GM18511 (cell line): ENCODE measurements at regions not wholly inside any gene's neighbourhood (a gene's known extent, or its start where the extent isn't known, plus 50 kb on each side); places are given as distances from the start of the nearest gene placed in this dataset.
"Not testable (repeated sequence)": the region's sequence is repeated elsewhere in the genome, so short reads cannot be mapped to it uniquely, and the experiment has no call there.

Experiments used
- ATAC-seq: cut with Tn5 transposase; IDR thresholded peaks from one replicate; pipeline ENCODE4 v1.9.1; 2021; ENCODE audit warnings: mild to moderate bottlenecking, moderate library complexity; ENCODE audit not compliant: unreplicated experiment

GRCh38 chr21:28714777-28715464, 277.8 kb downstream of the LTN1 start:
- ATAC-seq, result no peak

- ATAC-seq, result no peak
Observed at GRCh38 chr21:28712411-28712810, 280.3 kb downstream of the LTN1 start.

GRCh38 chr21:28705616-28706015, 287.1 kb downstream of the LTN1 start:
- no peak for ATAC-seq

- ATAC-seq, result no peak
Observed at GRCh38 chr21:28704746-28705145, 287.9 kb downstream of the LTN1 start.

GRCh38 chr21:28703861-28704260, 288.8 kb downstream of the LTN1 start:
- no peak for ATAC-seq

GRCh38 chr21:28699596-28700259, 292.9 kb downstream of the LTN1 start:
- no peak for ATAC-seq

GRCh38 chr21:28699186-28699585, 293.5 kb downstream of the LTN1 start:
- no peak for ATAC-seq

- no peak for ATAC-seq
Observed at GRCh38 chr21:28696844-28697410, 295.8 kb downstream of the LTN1 start.

- ATAC-seq, result no peak
Observed at GRCh38 chr21:28693476-28693875, 299.2 kb downstream of the LTN1 start.

GRCh38 chr21:28690196-28690595, 302.5 kb downstream of the LTN1 start:
- no peak for ATAC-seq

GRCh38 chr21:28688381-28688780, 304.3 kb downstream of the LTN1 start:
- ATAC-seq, result no peak

GRCh38 chr21:28687586-28687985, 305.1 kb downstream of the LTN1 start:
- ATAC-seq, result no peak

- ATAC-seq, result no peak
Observed at GRCh38 chr21:28683982-28684752, 308.5 kb downstream of the LTN1 start.

GRCh38 chr21:28682884-28683283, 309.8 kb downstream of the LTN1 start:
- not testable (repeated sequence) for ATAC-seq

- not testable (repeated sequence) for ATAC-seq
Observed at GRCh38 chr21:28677096-28677495, 315.6 kb downstream of the LTN1 start.

GRCh38 chr21:28675331-28676041, 317.2 kb downstream of the LTN1 start:
- ATAC-seq, result no peak

GRCh38 chr21:28674763-28675162, 317.9 kb downstream of the LTN1 start:
- no peak for ATAC-seq

GRCh38 chr21:28671549-28672195, 321.0 kb downstream of the LTN1 start:
- no peak for ATAC-seq

GRCh38 chr21:28669971-28670653, 322.6 kb downstream of the LTN1 start:
- ATAC-seq, result no peak

- no peak for ATAC-seq
Observed at GRCh38 chr21:28669321-28669720, 323.4 kb downstream of the LTN1 start.
